HG03060 (cell line): ENCODE measurements at regions not wholly inside any gene's neighbourhood (a gene's known extent, or its start where the extent isn't known, plus 50 kb on each side); places are given as distances from the start of the nearest gene placed in this dataset.

Experiments
- ATAC-seq: cut with Tn5 transposase; IDR thresholded peaks from one replicate; pipeline ENCODE4 v1.9.1; 2021; ENCODE audit warnings: low read depth, moderate number of reproducible peaks; ENCODE audit not compliant: unreplicated experiment

DNA sequence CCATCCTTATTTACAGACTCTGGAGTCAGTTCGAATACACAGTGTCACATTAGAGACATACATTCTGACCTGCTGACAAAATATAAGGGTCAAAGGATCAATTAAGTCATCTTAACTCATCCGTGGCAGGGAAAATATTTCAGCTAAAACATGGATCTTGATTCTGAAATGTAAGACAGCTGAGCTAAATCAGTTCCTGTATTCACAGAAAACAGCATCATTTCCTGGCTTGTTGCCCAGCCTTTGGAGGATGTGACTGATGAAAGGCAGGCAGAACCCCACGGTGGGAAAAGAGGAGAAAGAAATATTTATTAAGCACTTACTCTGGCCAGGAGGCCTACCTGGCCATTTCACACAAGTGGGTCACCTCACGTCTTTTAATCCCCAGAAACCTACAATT lies 101.9 kb downstream of the GAS2L3 start:
- no peak for ATAC-seq

- ATAC-seq, result no peak
Observed at GRCh38 chr12:100681074-100681473, 107.6 kb downstream of the GAS2L3 start.

DNA sequence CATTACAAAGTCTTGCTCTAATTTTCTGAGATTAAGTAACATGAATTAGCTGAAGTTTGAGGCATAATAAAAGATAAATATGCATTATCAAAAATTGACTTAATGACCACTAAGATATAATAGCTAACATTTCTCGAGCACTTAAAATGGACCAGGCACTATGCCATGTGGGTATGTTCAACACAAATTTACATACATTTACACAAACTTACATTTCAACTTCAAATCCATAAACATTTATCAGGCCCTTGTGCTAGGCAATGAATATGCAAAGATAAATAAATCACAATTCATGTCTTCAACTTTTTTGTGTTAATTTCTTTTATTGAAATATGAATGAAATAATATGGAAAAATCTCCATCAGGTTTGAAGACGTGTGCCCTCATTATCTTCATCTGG lies 108.7 kb downstream of the GAS2L3 start:
- ATAC-seq, result no peak

- ATAC-seq, result no peak
Observed at GRCh38 chr12:100687686-100688085, 106.9 kb upstream of the ANO4 start.

DNA sequence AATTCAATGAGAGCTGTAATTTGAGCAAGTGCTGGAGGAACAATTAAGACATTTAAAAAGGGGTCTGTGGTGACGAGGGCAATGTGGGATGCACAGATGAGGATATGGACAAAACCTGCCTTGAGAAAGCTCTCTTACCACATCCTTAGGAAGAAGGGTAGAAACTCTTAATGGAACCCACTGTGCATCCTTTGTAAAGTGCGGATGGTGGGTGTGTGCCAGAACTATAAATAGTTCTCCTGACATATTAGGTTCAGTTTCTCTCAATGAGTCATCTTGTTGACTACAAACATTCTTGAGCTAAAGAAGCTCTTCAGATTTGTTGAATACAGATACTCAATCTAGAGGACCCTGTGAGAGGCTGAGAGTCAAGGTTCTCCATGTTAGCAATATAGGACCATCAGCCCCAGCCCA lies 106.1 kb upstream of the ANO4 start:
- ATAC-seq, result no peak

DNA sequence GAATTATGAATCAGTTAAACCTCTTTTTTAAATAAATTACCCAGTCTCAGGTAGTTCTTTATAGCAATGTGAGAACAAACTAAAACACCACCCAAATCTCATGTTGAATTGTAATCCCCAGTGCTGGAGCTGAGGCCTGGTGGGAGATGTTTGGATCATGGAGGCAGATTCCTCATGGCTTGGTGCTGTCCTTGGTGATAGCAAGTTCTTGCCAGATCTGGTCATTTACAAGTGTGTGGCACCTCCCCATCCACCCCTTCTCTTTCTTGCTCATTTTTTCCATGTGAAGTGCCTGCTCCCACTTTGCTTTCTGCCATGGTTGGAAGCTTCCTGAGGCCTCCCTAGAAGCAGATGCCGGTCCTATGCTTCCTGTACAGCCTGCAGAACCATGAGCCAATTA lies 102.1 kb upstream of the ANO4 start:
- ATAC-seq, result no peak

GRCh38 chr12:100698518-100698917 lies 96.1 kb upstream of the ANO4 start:
- no peak for ATAC-seq

GRCh38 chr12:100699209-100699608 lies 95.4 kb upstream of the ANO4 start:
- ATAC-seq, result peak; percentile 89

- no peak for ATAC-seq
Observed at GRCh38 chr12:100703337-100703736, 91.2 kb upstream of the ANO4 start.

- no peak for ATAC-seq
Observed at GRCh38 chr12:100703868-100704267, 90.7 kb upstream of the ANO4 start.

GRCh38 chr12:100706033-100706432 lies 88.5 kb upstream of the ANO4 start:
- ATAC-seq, result no peak

DNA sequence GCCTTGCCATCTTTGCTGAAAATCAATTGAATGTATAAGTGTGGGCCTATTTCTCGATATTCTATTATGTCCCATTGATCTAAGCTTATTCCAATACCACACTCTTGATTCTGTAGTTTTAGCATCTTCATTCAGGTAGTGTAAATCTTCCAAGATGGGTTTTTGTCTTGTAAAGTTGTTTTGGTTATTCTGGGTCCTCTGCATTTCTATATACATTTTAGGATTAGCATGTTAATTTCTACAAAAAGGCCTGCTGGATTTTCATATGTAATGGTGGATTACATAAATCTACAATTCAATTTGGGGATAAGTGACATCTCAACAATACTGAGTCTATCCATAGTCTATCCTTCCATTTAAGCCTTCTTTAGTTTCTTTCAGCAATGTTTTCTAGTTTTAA lies 86.0 kb upstream of the ANO4 start:
- ATAC-seq, result no peak

DNA sequence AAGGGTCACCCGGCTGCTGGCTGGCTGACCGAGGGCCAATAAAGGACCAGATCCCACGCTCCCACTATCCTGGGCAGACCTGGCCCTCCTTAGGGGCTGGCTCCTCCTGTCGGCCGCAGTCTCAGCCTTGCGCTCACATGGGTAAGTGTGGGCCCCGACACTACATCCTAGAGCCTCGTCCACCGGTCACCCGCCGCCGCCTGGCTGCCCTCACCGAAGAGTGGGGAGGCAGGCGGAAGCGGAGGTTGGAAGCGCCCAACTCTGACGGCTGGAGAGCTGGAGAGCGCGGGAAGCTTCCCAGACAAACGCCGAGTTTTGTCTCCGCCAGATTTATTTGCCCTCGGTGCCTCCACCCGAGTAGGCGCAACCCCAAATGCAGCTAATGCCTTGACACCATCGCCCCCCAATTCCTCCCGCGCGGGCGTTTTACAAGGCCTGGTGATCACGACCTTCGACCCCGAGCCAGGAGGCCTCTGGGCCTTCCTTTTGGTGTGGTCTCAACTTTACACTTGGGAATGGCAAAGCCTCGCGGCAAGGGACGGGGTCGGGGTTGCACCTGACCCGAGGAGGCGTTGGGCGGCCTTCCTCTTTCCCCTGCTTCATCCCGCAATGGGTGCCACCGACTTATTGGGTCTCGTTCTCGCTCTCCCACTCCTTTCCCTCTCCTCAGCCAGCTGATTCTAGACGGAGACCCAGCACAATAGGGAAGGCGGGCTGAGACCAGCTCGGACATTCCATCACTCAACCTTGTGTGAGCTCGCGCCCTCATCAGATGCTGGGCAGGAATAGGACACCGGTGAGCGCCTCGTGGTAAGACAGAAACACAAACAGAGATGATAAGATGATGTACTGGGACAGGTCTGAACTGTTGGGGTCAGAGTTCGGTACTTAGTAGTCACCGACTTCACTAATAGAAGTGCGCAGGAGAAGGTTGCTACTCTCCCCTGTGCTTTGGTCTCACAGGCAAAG lies 78.3 kb upstream of the ANO4 start:
- no peak for ATAC-seq

- no peak for ATAC-seq
Observed at GRCh38 chr12:100716945-100717732, 77.4 kb upstream of the ANO4 start.

- no peak for ATAC-seq
Observed at GRCh38 chr12:100717733-100718067, 76.9 kb upstream of the ANO4 start.

DNA sequence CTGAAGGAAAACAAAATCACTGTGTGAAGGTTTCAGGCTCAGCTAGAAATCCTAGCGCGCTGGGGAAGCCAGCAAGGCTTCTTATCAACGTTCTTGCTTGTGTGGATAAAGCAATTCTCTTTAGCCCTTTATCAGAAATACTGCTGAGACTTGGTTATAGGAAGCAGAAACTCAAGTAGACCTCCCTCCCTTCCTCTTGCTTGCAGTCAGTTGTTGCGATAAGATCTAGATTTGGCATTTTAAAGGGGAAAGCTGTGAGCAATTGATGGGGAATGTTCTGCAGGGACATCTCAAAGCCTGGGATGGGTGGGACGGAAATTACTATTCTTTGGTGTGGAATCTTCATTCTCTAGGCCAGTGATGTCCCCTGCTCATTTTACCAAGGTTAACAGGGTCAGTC lies 76.4 kb upstream of the ANO4 start:
- no peak for ATAC-seq

DNA sequence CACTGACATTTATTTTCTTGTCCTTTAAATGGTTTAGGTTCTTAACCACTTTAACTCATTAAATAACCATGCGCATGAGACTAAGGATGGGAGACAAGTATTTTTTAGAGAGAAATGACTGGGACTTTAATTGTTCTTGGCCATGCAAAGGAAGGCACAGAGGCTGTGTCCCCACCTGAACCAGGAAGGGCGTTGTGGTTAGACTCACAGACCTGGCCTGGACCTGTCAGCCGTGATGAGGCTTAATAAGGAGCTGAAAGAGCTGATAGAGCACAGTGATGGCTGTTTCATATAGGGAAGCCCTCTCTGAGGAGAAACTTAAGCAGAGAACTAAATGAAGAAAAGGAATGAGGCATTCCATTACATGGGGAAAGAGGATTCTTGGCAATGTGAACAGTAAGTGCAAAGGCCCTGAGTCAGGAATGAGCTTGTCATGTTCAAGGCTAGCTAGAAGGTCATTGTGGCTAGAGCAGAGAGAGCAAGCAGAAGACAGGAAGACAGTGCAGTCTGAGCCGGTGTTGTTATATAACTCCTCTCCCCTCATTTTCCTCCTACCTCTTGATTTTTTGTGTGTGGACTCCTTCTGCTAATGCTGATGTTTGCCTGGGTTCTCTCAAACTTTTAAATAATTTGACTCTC lies 74.4 kb upstream of the ANO4 start:
- no peak for ATAC-seq

DNA sequence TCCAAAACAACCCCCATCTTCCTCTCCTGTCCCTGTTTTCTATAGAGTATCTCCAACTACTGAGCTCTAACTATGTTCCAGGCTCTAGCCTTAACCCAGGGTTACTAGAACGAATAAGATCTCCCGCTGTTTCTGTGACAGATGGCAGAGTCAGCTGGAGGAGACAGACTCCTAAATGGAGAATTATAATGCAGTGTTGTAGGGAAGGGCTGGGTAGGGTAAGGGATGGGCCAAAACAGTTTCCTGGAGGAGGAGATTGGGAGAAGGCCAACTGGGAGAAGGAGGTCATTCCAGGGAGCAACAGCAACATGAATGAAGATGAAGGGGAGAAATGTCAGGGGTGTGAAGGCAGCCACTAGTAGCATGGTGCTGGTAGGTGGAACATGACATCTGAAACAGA lies 73.4 kb upstream of the ANO4 start:
- ATAC-seq, result no peak

DNA sequence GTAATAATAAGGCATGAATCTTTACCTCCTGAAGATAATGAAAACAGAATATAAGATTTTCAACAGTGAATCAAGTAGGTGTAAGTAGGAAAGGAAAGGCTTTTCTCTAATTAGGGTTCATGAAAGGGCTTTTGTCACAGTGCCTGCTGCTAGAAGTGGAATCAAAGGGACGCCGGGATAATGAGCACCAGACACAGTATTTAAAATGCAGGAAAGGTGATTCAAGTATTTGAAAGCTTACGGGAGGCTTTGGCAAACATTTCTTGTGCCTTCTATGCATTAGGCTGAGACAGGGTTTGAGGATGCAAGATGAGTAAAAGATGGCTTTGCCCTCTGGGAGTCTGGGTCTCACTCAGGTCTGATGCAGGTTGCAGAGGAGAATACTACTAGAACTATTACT lies 70.5 kb upstream of the ANO4 start:
- no peak for ATAC-seq

- peak; percentile 55 for ATAC-seq
Observed at GRCh38 chr12:100733817-100734593, 60.6 kb upstream of the ANO4 start.

DNA sequence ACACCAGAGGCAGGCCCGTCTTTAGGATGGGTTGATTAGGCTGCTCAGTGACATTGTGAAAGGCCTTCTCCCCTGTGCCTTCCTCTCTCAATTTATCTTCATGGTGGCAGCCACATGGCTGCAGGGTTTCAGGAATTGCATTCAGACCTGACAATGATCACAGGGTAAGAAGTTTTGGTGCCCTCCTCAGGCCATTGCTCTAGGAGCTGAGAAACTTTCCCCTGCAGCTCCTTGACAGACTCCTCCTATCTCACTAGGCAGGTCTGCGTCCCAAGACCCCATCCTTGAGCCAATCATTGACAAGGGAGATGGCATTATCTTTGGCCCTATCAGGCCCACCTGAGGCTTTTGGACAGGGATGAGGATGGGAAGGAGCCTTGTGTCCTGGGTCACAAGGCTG lies 57.4 kb upstream of the ANO4 start:
- no peak for ATAC-seq
